Spleen (tissue), 11 donors: ENCODE measurements at regions not wholly inside any gene's neighbourhood (a gene's known extent, or its start where the extent isn't known, plus 50 kb on each side); places are given as distances from the start of the nearest gene placed in this dataset.

ENCODE experiments used
- DNase-seq: peaks from one replicate; pipeline ENCODE4 v3.0.0-alpha.2; 2020
- H3K27ac ChIP-seq, 8 donors: fragments of 200-600 bp; sonication (generic) in 7 of 8; 1 replicate in 4 of 8; 2 replicates in 4 of 8; pipeline versions ENCODE4 v1.5.0 to v1.8.0; 2016 to 2021; ENCODE audit warnings: inconsistent platforms in 4 of 8, mild to moderate bottlenecking in 4 of 8, moderate library complexity in 1 of 8
- H3K27me3 ChIP-seq, 7 donors: fragments of 200-600 bp; sonication (generic) in 6 of 7; replicated peaks in 1 of 7; 1 replicate in 4 of 7; 2 replicates in 3 of 7; pipeline versions ENCODE4 v1.5.0 to v1.8.0; 2016 to 2021; ENCODE audit warnings: inconsistent platforms in 3 of 7, mild to moderate bottlenecking in 1 of 7
- H3K36me3 ChIP-seq, 6 donors: fragments of 200-600 bp; sonication (generic) in 5 of 6; 1 replicate in 4 of 6; 2 replicates in 2 of 6; pipeline versions ENCODE4 v1.5.0 to v1.8.0; 2016 to 2021; ENCODE audit warnings: inconsistent platforms in 2 of 6
- H3K4me1 ChIP-seq, 6 donors: fragments of 200-600 bp; sonication (generic) in 5 of 6; 1 replicate in 3 of 6; 2 replicates in 3 of 6; pipeline versions ENCODE4 v1.5.0 to v1.8.0; 2016 to 2021; ENCODE audit warnings: inconsistent platforms in 3 of 6
- H3K4me3 ChIP-seq, 8 donors: fragments of 200-600 bp; sonication (generic) in 7 of 8; 1 replicate in 4 of 8; 2 replicates in 4 of 8; pipeline versions ENCODE4 v1.5.0 to v1.8.0; 2016 to 2021; ENCODE audit warnings: inconsistent platforms in 4 of 8, mild to moderate bottlenecking in 4 of 8, moderate library complexity in 2 of 8
- H3K9me3 ChIP-seq, 8 donors: fragments of 200-600 bp; sonication (generic) in 7 of 8; 1 replicate in 4 of 8; 2 replicates in 4 of 8; pipeline versions ENCODE4 v1.5.0 to v1.8.0; 2016 to 2021; ENCODE audit warnings: inconsistent platforms in 4 of 8
- POLR2A ChIP-seq, 3 donors: fragments of 450-650 bp; IDR thresholded peaks; one replicate each; pipeline ENCODE4 v1.5.1; 2017; ENCODE audit warnings: antibody characterized with exemption in 3 of 3, mild to moderate bottlenecking in 1 of 3
- POLR2AphosphoS5 ChIP-seq, 3 donors: sonication (generic); formaldehyde crosslinking; IDR thresholded peaks; one replicate each; pipeline ENCODE4 v1.5.1; 2017; ENCODE audit warnings: antibody characterized with exemption in 3 of 3
- WGBS, 5 donors: extraction: QIAGEN DNeasy Blood & Tissue Kit in 3 of 5; methylation state at CpG; one replicate each; pipeline versions ENCODE4 v1.1.5 to v1.1.7; 2013 to 2018; 5-methylcytosine and 5-hydroxymethylcytosine counted together
- intact Hi-C: fragments of 100-400 bp; cut with DNase I; formaldehyde crosslinking; loops from one replicate; pipeline ENCODE4 v1.15.0; 2023; ENCODE audit warnings: low total_unique reads
- TF ChIP-seq, protein P1 (sequence below), 11 experiments: fragments of 200-600 bp in 7 of 11; fragments of 450-650 bp in 4 of 11; sonication (generic) in 4 of 11; IDR thresholded peaks in 8 of 11; conservative IDR thresholded peaks in 3 of 11; 1 replicate in 7 of 11; 2 replicates in 4 of 11; pipeline versions ENCODE4 v1.4.0 to v1.8.0; 2016 to 2021; ENCODE audit warnings: antibody characterized with exemption in 11 of 11, inconsistent platforms in 4 of 11, mild to moderate bottlenecking in 1 of 11
- donor health status: healthy with polysubstance abuse.
- donor health status: DM: no; HTN: no; CAD: no; lungs with moderate emphysema.
- donor health status: DM: no; HTN: no; CAD: no.
- donor health status: Bipolar disorder and iron deficiency.
- donor health status: healthy.
- donor health status: DM: no; HTN: no; CAD: no.
- donor health status: DM: yes; HTN: yes; CAD: no.

DNA sequence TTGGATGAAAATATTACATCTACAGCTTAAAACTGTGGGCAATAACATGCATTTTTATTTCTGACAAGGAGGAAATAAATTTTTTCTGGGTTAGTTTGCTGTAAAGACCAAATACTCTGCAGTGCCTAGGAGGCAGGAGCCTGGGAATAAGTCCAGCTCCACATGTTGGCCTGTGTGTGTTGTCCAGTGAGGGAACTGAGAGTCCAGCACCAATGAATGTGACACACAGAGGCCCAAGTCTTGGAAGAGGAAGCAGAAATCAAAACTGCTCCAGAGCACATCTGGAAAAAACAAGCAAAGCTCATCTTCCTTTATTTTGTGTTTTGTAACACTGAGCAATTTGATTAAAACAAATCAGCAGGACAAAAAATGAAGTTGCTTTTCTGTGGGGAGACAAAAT lies 63.1 kb upstream of the KLHL14 start:
- Histone ChIP-seq H3K27me3 (no peaks in the 10 kb centered on the region), H3K36me3 (no peaks in the 10 kb centered on the region), H3K4me1 (no peaks in the 10 kb centered on the region)

DNA sequence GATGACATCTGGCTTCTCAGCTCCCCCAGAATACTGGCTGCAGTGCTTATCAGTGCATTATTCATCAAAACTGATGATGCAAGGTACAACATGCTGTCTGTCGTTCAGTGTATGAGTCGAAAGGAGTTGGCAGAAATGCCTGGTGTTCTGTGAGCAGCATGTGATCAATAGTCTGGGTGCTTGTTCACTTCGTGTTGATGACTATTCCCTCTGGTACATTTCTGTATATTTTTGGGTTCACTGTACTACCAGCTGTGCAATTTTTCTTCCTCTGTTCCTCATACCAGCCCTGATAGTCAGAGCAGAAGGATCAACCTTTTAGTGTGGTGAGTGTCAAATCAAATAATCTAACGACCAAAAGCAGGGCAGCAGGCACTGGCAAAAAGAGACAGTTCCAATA lies 59.0 kb upstream of the KLHL14 start:
- no peaks in the 10 kb centered on the region for H3K27me3 ChIP-seq
- no peaks in the 10 kb centered on the region for H3K4me1 ChIP-seq
- no peak for DNase-seq
- H3K36me3 ChIP-seq: no peaks in the 10 kb centered on the region
- peaks cover 0 to 6% (median 0%) of the 10 kb centered on the region in 8 donors for H3K9me3 ChIP-seq
- intact Hi-C loops: no loop called here
- TF ChIP-seq POLR2A (IDR thresholded peaks at IDR 0.05) (no peak), POLR2AphosphoS5 (IDR thresholded peaks at IDR 0.05) (no peak)
- TF ChIP-seq, protein P1, sequence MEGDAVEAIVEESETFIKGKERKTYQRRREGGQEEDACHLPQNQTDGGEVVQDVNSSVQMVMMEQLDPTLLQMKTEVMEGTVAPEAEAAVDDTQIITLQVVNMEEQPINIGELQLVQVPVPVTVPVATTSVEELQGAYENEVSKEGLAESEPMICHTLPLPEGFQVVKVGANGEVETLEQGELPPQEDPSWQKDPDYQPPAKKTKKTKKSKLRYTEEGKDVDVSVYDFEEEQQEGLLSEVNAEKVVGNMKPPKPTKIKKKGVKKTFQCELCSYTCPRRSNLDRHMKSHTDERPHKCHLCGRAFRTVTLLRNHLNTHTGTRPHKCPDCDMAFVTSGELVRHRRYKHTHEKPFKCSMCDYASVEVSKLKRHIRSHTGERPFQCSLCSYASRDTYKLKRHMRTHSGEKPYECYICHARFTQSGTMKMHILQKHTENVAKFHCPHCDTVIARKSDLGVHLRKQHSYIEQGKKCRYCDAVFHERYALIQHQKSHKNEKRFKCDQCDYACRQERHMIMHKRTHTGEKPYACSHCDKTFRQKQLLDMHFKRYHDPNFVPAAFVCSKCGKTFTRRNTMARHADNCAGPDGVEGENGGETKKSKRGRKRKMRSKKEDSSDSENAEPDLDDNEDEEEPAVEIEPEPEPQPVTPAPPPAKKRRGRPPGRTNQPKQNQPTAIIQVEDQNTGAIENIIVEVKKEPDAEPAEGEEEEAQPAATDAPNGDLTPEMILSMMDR (IDR thresholded peaks at IDR 0.05 in 8 of 11, conservative IDR thresholded peaks at IDR 0.05 in 3 of 11): no peak
- no peak overlapping the region for H3K27ac ChIP-seq
- WGBS, 5 donors: 67 to 78% (median 68%) methylated on average over 4 of the region's 4 CpGs
- no peak overlapping the region for H3K4me3 ChIP-seq

More for the DNA sequence above, 63.1 kb upstream of the KLHL14 start:
- DNase-seq: no peak
- intact Hi-C loops: no loop called here
- peaks cover 0 to 6% (median 0%) of the 10 kb centered on the region in 8 donors for H3K9me3 ChIP-seq
- H3K27ac ChIP-seq: no peak overlapping the region
- TF ChIP-seq, protein P1 (IDR thresholded peaks at IDR 0.05 in 8 of 11, conservative IDR thresholded peaks at IDR 0.05 in 3 of 11): no peak
- no peak for TF ChIP-seq POLR2A (IDR thresholded peaks at IDR 0.05)
- TF ChIP-seq POLR2AphosphoS5 (IDR thresholded peaks at IDR 0.05): no peak
- no peak overlapping the region for H3K4me3 ChIP-seq

DNA sequence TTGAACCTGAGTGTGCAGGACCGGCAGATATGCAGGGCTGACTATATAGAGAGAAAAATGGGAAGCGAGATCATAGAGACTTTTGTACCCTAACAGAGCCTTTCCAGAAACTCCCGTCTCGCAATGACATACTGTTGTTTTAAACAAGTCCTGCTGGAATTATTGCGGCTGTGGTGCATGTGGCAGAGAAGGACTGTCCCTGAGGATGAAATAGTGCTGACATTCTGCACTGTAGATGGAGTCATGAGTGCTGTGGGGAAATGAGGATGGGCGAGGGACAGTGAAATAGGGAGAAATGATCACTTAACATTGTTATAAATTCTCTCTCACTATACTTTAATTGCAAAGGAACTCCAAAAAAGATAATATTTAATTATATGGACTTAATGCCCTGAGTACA lies 50.4 kb upstream of the KLHL14 start:
- Histone ChIP-seq H3K27ac (no peak overlapping the region), H3K4me1 (no peaks in the 10 kb centered on the region), H3K27me3 (no peaks in the 10 kb centered on the region), H3K4me3 (no peak overlapping the region), H3K9me3 (no peaks in the 10 kb centered on the region), H3K36me3 (no peaks in the 10 kb centered on the region)
- DNase-seq: no peak
- TF ChIP-seq POLR2AphosphoS5 (IDR thresholded peaks at IDR 0.05): no peak
- WGBS, 5 donors: 72 to 90% (median 76%) methylated on average over 6 of the region's 6 CpGs
- intact Hi-C loops: no loop called here
